GM19328 (cell line): ENCODE measurements at regions not wholly inside any gene's neighbourhood (a gene's known extent, or its start where the extent isn't known, plus 50 kb on each side); places are given as distances from the start of the nearest gene placed in this dataset.
"Not testable (repeated sequence)": the region's sequence is repeated elsewhere in the genome, so short reads cannot be mapped to it uniquely, and the experiment has no call there.

Source experiments
- ATAC-seq: cut with Tn5 transposase; IDR thresholded peaks from one replicate; pipeline ENCODE4 v1.9.1; 2021; ENCODE audit warnings: mild to moderate bottlenecking, moderate library complexity; ENCODE audit not compliant: unreplicated experiment

DNA sequence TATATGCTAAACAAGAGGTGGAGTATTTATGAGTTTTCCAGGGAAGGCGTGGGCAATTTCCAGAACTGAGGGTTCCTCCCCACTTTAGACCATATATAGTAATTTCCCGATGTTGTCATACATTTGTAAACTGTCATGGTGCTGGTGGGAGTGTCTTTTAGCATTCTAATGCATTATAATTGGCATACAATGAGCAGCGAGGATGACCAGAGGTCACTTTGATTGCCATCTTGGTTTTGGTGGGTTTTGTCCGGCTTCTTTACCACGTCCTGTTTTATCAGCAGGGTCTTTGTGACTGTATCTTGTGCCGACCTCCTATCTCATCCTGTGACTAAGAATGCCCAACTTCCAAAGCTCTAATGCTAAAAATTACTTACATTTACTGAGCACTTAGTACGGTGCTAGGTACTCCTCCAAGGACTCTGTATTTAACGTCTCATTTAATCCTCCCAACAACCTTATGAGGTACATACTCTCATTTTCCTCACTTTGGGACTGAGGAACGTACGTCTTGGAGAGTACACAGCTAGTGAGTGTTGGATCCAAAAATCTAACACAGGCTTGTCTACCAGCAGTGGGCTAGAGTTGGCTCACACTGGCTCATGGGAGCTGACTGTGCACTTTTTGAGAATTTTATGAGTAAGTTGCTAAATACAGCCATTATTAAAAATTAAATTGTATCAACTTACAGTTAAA lies 144.8 kb upstream of the NEBL start:
- no peak for ATAC-seq

GRCh38 chr10:21039721-21040120 lies 142.6 kb upstream of the NEBL start:
- no peak for ATAC-seq

GRCh38 chr10:21036757-21037156 lies 139.6 kb upstream of the NEBL start:
- no peak for ATAC-seq

- ATAC-seq = not testable (repeated sequence)
These were observed 137.7 kb upstream of the NEBL start for GRCh38 chr10:21034770-21035169.

GRCh38 chr10:21034241-21034640 lies 137.1 kb upstream of the NEBL start:
- no peak for ATAC-seq

DNA sequence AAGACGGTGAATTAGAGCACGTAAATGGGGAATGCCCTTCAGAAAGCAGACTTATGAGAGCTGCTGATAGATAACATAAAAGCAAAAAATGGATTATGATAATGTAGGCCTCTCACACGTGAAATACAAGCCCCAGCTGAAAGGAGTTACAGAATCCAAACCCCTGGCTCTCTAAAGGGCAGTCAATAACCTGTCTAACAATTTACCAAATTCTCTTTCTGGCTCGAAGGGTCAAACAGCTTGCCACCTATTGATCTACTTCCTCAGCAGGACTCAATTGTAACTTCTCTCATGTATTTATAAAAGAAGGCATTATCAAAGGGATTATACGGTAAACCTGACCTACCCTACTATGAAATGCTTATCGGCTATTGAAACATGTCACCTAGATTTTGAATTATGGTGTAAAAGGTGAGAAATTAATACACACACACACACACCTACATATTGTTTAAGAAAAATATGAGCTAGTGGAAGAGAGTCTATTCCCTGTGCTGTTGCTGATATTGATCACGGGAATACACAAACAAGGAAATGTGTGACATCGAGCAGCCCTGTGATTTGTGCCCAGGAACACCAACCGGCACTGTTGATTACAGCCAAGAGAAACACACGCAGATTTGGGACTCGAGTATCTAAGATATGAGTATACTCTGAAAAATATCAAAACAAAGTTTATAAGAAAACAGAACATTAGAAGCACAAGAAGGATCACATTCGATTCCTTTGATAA lies 135.6 kb upstream of the NEBL start:
- ATAC-seq = no peak

- no peak for ATAC-seq
These were observed 134.2 kb upstream of the NEBL start for GRCh38 chr10:21031232-21031795.

DNA sequence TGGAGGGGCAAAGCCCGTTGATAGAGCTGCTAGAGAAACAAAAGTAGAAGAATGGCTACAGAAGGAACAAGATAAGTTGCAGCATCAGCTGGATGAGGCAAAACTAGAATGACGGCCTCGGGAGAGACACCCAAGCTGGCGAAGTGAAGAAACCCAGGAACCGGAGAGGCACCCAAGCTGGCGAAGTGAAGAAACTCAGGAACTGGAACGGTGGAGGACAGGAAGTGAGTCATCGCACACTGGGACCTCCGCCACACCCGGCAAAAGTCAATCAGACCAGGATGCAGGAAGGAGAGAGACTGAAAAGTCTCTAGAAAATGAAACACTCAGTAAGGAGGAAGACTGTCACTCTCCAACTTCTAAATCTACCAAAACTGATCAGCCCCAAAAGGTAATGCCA lies 133.0 kb upstream of the NEBL start:
- ATAC-seq = no peak

- no peak for ATAC-seq
These were observed 125.7 kb upstream of the NEBL start for GRCh38 chr10:21022821-21023220.

GRCh38 chr10:21021843-21022594 lies 124.9 kb upstream of the NEBL start:
- no peak for ATAC-seq

DNA sequence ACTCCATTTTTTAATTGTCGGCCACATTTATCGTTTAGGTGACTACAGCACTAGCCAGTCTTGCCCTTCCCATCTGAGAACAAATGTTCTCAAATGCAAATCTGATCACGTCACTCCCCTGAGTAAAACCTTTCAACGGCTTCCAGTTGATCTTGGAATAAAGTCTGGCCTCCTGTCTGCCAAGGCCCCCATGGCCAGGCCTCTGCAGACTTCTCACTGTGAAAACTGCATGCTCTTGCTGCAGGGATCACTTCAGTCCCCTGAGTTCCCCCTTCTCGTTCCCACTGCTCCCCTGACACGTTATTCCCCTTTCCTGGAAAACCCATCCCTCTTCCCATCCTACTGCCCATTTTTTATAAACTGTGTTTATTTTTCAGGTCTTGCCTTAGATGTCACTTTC lies 124.1 kb upstream of the NEBL start:
- ATAC-seq = no peak

- ATAC-seq = no peak
These were observed 123.4 kb upstream of the NEBL start for GRCh38 chr10:21020545-21020944.

DNA sequence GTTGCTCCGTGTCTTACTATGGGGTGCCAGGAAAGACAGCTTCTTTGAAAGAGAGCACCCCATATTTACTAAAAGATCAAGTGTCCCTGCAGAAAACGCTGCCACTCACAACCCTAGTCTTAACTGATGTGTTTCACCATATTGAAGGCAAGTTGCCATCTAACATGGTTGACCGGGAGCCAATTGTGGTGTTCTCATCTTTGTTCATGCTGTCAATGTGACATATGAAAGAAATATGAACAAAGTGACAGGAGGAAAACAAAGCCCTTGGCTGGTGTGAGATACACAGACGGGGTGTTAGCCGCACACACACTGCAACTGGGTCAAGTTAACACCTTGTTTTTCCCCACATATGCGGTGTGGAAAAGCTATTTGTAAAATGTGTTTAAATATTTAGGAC lies 122.3 kb upstream of the NEBL start:
- no peak for ATAC-seq

GRCh38 chr10:21015851-21016250 lies 118.7 kb upstream of the NEBL start:
- ATAC-seq = no peak

DNA sequence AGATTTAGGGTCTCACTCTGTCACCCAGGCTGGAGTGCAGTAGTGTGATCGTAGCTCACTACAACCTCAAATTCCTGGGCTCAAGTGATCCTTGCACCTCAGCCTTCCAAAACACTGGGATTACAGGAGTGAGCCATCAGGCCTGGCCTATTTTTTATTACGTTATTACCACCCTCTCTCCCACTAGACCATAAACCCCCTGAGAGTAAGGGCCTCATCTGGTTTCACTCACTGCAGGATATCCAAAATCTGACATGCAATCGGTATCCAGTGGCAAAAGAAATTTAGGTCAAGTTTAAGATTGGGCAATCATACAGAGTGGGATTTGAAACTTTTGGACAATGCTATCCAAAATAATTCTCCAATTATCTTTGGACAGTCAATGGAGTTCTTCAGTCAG lies 117.0 kb upstream of the NEBL start:
- no peak for ATAC-seq

DNA sequence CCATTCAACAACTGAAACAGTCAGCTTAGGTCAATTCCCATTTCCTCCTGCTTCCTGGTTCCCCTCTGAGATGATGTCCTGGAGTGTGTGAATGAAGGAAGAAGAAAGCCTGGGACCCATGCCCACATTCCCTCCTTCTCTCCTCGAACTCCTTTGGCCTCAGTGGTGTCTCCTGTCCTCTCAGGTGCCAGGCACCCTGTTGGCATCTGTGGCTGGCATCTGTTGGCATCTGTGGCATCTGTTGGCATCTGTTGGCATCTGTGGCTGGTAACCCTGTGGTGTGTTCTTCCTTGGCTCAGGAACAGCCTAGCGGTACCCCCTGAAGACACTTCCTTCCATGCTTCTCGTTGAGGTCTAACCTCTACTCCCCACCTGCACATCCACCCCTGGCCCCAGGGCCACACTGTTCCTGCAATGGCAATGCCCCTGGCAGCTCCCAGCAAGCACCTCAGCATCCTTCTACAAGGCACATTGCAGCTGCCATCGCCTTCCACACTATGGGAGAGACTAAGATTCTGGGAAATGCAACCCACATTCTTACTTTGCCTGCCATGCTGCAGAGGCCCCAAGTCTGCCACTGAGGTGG lies 114.4 kb upstream of the NEBL start:
- no peak for ATAC-seq

GRCh38 chr10:21010615-21011014 lies 113.5 kb upstream of the NEBL start:
- ATAC-seq = no peak

DNA sequence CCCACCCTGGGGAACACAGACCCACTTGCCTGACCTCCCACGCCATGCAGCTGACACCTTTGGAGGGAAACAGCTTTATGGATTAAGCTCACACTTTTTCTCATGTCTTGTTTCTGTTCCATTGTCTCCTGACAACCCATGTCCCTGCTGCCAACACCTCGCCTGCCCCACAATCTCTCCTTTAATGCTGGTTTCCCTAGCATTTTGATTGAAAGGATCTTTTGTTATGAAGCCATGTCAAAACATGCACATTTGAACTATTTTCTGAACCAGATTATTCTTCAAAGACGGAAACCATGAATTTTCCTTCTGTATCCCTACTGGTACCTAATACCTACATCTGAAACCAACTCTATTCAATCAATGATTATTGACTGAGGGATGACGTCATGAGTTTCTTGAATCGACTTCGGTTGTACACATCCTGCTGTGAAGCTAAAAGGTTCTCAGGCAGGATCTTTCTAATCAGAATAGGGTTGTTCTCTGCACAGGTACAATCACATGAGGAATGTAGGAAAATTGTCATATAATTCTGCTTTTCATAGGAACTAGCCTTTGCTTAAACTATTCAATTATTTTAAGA lies 106.2 kb upstream of the NEBL start:
- ATAC-seq = no peak

GRCh38 chr10:21002091-21002878 lies 105.2 kb upstream of the NEBL start:
- no peak for ATAC-seq

- no peak for ATAC-seq
These were observed 102.6 kb upstream of the NEBL start for GRCh38 chr10:20999699-21000098.
